Suprapubic skin (tissue), 4 donors: ENCODE measurements at regions not wholly inside any gene's neighbourhood (a gene's known extent, or its start where the extent isn't known, plus 50 kb on each side); places are given as distances from the start of the nearest gene placed in this dataset.
"Not testable (repeated sequence)": the region's sequence is repeated elsewhere in the genome, so short reads cannot be mapped to it uniquely, and the experiment has no call there.

Experiments used
- DNase-seq, 2 donors: peaks; one replicate each; pipeline ENCODE4 v3.0.0-alpha.2; 2019; ENCODE audit warnings: low spot score in 2 of 2
- H3K27ac ChIP-seq: fragments of 200-600 bp; sonication (generic); one replicate; pipeline ENCODE4 v1.5.1; 2019
- H3K27me3 ChIP-seq: fragments of 200-600 bp; sonication (generic); one replicate; pipeline ENCODE4 v1.5.1; 2019
- H3K36me3 ChIP-seq: fragments of 200-600 bp; sonication (generic); one replicate; pipeline ENCODE4 v1.5.1; 2019
- H3K4me1 ChIP-seq: fragments of 200-600 bp; sonication (generic); one replicate; pipeline ENCODE4 v1.5.1; 2019
- H3K4me3 ChIP-seq: fragments of 200-600 bp; sonication (generic); one replicate; pipeline ENCODE4 v1.5.1; 2019; ENCODE audit warnings: mild to moderate bottlenecking
- H3K9me3 ChIP-seq: fragments of 200-600 bp; sonication (generic); one replicate; pipeline ENCODE4 v1.5.1; 2019
- EP300 ChIP-seq: sonication (generic); formaldehyde crosslinking; IDR thresholded peaks from one replicate; pipeline ENCODE4 v1.6.1; 2017; ENCODE audit warnings: antibody characterized with exemption
- POLR2A ChIP-seq, 2 donors: fragments of 450-650 bp; IDR thresholded peaks; one replicate each; pipeline ENCODE4 v1.6.1; 2017; ENCODE audit warnings: antibody characterized with exemption in 2 of 2, mild to moderate bottlenecking in 2 of 2, moderate library complexity in 2 of 2
- POLR2AphosphoS5 ChIP-seq, 3 donors: sonication (generic); formaldehyde crosslinking; IDR thresholded peaks; one replicate each; pipeline ENCODE4 v1.6.1; 2017; ENCODE audit warnings: antibody characterized with exemption in 3 of 3
- WGBS: methylation state at CpG from one replicate; pipeline ENCODE4 v1.1.5; 2018; 5-methylcytosine and 5-hydroxymethylcytosine counted together
- TF ChIP-seq, protein P1 (sequence below), 2 donors: fragments of 200-600 bp in 1 of 2; fragments of 450-650 bp in 1 of 2; sonication (generic) in 1 of 2; IDR thresholded peaks; one replicate each; pipeline ENCODE4 v1.5.1; 2016 to 2019; ENCODE audit warnings: antibody characterized with exemption in 2 of 2, mild to moderate bottlenecking in 1 of 2, moderate library complexity in 1 of 2

GRCh38 chr6:4421837-4422236, 286.5 kb upstream of the ECI2 start:
- DNase-seq, result no peak
- Histone ChIP-seq H3K27ac (no peak overlapping the region), H3K4me3 (no peak overlapping the region), H3K36me3 (no peaks in the 10 kb centered on the region), H3K4me1 (no peaks in the 10 kb centered on the region), H3K27me3 (no peaks in the 10 kb centered on the region), H3K9me3 (no peaks in the 10 kb centered on the region)
- TF ChIP-seq EP300 (no peak), POLR2AphosphoS5 (IDR thresholded peaks at IDR 0.05) (no peak), POLR2A (IDR thresholded peaks at IDR 0.05) (no peak)
- TF ChIP-seq, protein P1, sequence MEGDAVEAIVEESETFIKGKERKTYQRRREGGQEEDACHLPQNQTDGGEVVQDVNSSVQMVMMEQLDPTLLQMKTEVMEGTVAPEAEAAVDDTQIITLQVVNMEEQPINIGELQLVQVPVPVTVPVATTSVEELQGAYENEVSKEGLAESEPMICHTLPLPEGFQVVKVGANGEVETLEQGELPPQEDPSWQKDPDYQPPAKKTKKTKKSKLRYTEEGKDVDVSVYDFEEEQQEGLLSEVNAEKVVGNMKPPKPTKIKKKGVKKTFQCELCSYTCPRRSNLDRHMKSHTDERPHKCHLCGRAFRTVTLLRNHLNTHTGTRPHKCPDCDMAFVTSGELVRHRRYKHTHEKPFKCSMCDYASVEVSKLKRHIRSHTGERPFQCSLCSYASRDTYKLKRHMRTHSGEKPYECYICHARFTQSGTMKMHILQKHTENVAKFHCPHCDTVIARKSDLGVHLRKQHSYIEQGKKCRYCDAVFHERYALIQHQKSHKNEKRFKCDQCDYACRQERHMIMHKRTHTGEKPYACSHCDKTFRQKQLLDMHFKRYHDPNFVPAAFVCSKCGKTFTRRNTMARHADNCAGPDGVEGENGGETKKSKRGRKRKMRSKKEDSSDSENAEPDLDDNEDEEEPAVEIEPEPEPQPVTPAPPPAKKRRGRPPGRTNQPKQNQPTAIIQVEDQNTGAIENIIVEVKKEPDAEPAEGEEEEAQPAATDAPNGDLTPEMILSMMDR (IDR thresholded peaks at IDR 0.05), result no peak
- 28% methylated on average over 2 of the region's 2 CpGs for WGBS

- Histone ChIP-seq H3K27me3 (no peaks in the 10 kb centered on the region), H3K36me3 (no peaks in the 10 kb centered on the region), H3K4me1 (no peaks in the 10 kb centered on the region), H3K4me3 (no peak overlapping the region), H3K9me3 (no peaks in the 10 kb centered on the region), H3K27ac (no peak overlapping the region)
- TF ChIP-seq POLR2A (IDR thresholded peaks at IDR 0.05) (no peak), POLR2AphosphoS5 (IDR thresholded peaks at IDR 0.05) (no peak), EP300 (no peak)
- TF ChIP-seq, protein P1 (IDR thresholded peaks at IDR 0.05), result no peak
- 77% methylated on average over 4 of the region's 4 CpGs for WGBS
- DNase-seq, result no peak
Observed at GRCh38 chr6:4420160-4420865, 284.9 kb upstream of the ECI2 start.

GRCh38 chr6:4415549-4415948, 280.2 kb upstream of the ECI2 start:
- H3K4me1 ChIP-seq, result no peaks in the 10 kb centered on the region
- no peak for DNase-seq
- TF ChIP-seq POLR2A (IDR thresholded peaks at IDR 0.05), result no peak
- TF ChIP-seq POLR2AphosphoS5 (IDR thresholded peaks at IDR 0.05), result no peak
- TF ChIP-seq, protein P1 (IDR thresholded peaks at IDR 0.05), result no peak
- TF ChIP-seq EP300, result no peak
- no peak overlapping the region for H3K27ac ChIP-seq
- WGBS, result 61% methylated on average over 1 of the region's 1 CpG
- no peaks in the 10 kb centered on the region for H3K27me3 ChIP-seq
- no peaks in the 10 kb centered on the region for H3K36me3 ChIP-seq
- no peaks in the 10 kb centered on the region for H3K9me3 ChIP-seq
- H3K4me3 ChIP-seq, result no peak overlapping the region

DNA sequence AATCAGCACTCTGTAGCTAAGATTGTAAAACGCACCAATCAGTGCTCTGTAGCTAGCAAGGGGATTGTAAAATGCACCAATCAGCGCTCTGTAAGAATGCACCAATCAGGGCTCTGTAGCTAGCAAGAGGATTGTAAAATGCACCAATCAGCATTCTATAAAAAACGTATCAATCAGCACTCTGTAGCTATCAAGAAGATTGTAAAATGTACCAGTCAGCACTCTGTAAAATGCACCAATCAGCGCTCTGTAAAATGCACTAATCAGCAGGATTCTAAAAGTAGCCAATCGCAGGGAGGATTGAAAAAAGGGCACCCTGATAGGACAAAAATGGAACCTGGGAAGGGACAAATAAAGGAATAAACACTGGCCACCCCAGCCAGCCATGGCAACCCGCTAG, 278.7 kb upstream of the ECI2 start:
- H3K27ac ChIP-seq, H3K4me1 ChIP-seq, H3K4me3 ChIP-seq, DNase-seq, H3K9me3 ChIP-seq, H3K27me3 ChIP-seq, H3K36me3 ChIP-seq: not testable (repeated sequence)
- 86% methylated on average over 6 of the region's 6 CpGs for WGBS

GRCh38 chr6:4413073-4413472, 277.7 kb upstream of the ECI2 start:
- no peaks in the 10 kb centered on the region for H3K9me3 ChIP-seq
- WGBS, result 71% methylated on average over 3 of the region's 3 CpGs
- DNase-seq, result no peak
- TF ChIP-seq EP300 (no peak), POLR2A (IDR thresholded peaks at IDR 0.05) (no peak), POLR2AphosphoS5 (IDR thresholded peaks at IDR 0.05) (no peak)
- TF ChIP-seq, protein P1 (IDR thresholded peaks at IDR 0.05), result no peak
- no peak overlapping the region for H3K4me3 ChIP-seq
- no peaks in the 10 kb centered on the region for H3K36me3 ChIP-seq
- H3K27ac ChIP-seq, result no peak overlapping the region
- no peaks in the 10 kb centered on the region for H3K4me1 ChIP-seq
- H3K27me3 ChIP-seq, result no peaks in the 10 kb centered on the region

DNA sequence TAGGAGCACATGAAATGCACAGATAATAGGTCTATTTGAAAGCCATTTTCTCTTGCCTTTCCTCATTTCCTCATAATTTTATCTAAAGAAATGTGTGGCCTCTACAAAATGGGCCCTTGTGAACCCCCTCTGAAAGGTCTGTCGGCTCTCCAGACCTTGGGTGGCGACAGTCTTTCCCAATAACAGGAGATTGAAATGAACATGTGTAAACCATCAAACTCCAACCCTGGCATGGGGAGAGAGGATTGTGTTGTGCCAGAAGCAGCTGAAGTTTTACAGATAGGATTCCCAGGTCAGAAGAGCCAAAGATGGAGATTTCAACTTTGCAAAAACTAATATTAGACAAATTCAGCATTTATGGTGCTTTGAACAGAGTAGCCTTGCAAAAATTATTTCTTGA, 277.1 kb upstream of the ECI2 start:
- Histone ChIP-seq H3K9me3 (no peaks in the 10 kb centered on the region), H3K4me3 (no peak overlapping the region), H3K4me1 (no peaks in the 10 kb centered on the region), H3K27me3 (no peaks in the 10 kb centered on the region), H3K36me3 (no peaks in the 10 kb centered on the region), H3K27ac (no peak overlapping the region)
- WGBS, result 76% methylated on average over 2 of the region's 2 CpGs
- TF ChIP-seq POLR2AphosphoS5 (IDR thresholded peaks at IDR 0.05) (no peak), EP300 (no peak), POLR2A (IDR thresholded peaks at IDR 0.05) (no peak)
- TF ChIP-seq, protein P1 (IDR thresholded peaks at IDR 0.05), result no peak
- DNase-seq, result no peak
